ENCODE measurements at regions not wholly inside any gene's neighbourhood (a gene's known extent, or its start where the extent isn't known, plus 50 kb on each side); places are given as distances from the start of the nearest gene placed in this dataset.

- TF ChIP-seq ELF1 (CRISPR knock-in tag; IDR thresholded peaks at IDR 0.05) = no peak
- no peak for TF ChIP-seq ZNF234 (CRISPR knock-in tag; conservative IDR thresholded peaks at IDR 0.05)
- TF ChIP-seq TBL1XR1 (IDR thresholded peaks at IDR 0.05; ENCODE audit: borderline replicate concordance, low read length, partially characterized antibody) = no peak
Measured at GRCh38 chr2:204175552-204176271, 239.1 kb downstream of the ICOS start (continued).

GRCh38 chr2:204176306-204176705, 239.7 kb downstream of the ICOS start:
- H3K36me3 ChIP-seq (replicated peaks in 1 of 2; ENCODE audit: control insufficient read depth in 1 of 2, insufficient read depth in 2 of 2, low read length in 2 of 2) = no peaks in the 10 kb centered on the region
- no peak for DNase-seq (ENCODE audit: low spot score)
- ATAC-seq = no peak
- CTCF ChIA-PET (ENCODE audit: low intra/inter-chr PET ratio, low total read pairs) = interaction anchor here (0.8 kb wide), 1 partner anchor 68 kb away, joined by 3 read pairs; no protein-coding TSS in a partner anchor
- peaks cover 10% of the 10 kb centered on the region; the same call in 1 of the 2 replicates for H3K4me1 ChIP-seq (ENCODE audit: insufficient read depth, low read length)
- BruUV-seq (replicated peaks) = no TSS peak
- no peaks in the 10 kb centered on the region for H3K9me3 ChIP-seq (ENCODE audit: low read length)
- POLR2A ChIA-PET = no interaction called here
- 0 out of 5 replicates have a peak, but pooled peaks cover 0 to 3% of the 10 kb centered on the region in 2 experiments for H3K27me3 ChIP-seq (ENCODE audit: control insufficient read depth in 1 of 2, insufficient read depth in 2 of 2, low read length in 2 of 2)
- H3K79me2 ChIP-seq (ENCODE audit: insufficient read depth, low read length) = no peaks in the 10 kb centered on the region
- no peaks in the 10 kb centered on the region for H4K20me1 ChIP-seq (ENCODE audit: insufficient read depth, low read length)
- no peak overlapping the region for H3K27ac ChIP-seq (ENCODE audit: extremely low read length, insufficient read depth, low read length)
- no peak overlapping the region for H3K4me3 ChIP-seq (replicated peaks in 1 of 3; ENCODE audit: insufficient read depth in 1 of 3, low read depth in 2 of 3, low read length in 3 of 3)
- WGBS (ENCODE audit: low lambda C conversion rate) = 58% methylated on average over 1 of the region's 1 CpG
- no peak overlapping the region for H2AFZ ChIP-seq (ENCODE audit: low read length)
- intact Hi-C loops (cut with micrococcal nuclease; ENCODE audit: unreplicated experiment) (no loop called here), in situ Hi-C loops (cut with HindIII; ENCODE audit: extremely low pct_ligation_motif_present, low pct_unique_long_range_greater_than_20kb) (no loop called here)
- no peak overlapping the region for H3K4me2 ChIP-seq (ENCODE audit: low read depth, low read length)
- no peak overlapping the region for H3K9ac ChIP-seq (ENCODE audit: insufficient read depth, low read depth, low read length)
- FAIRE-seq = no peak
- TF ChIP-seq MBD4 (IDR thresholded peaks at IDR 0.05; ENCODE audit: borderline replicate concordance, low read length) (no peak), ZNF761 (CRISPR knock-in tag; conservative IDR thresholded peaks at IDR 0.05) (no peak), KDM3A (CRISPR knock-in tag; IDR thresholded peaks at IDR 0.05; ENCODE audit: low read depth) (no peak), ZNF142 (CRISPR knock-in tag; IDR thresholded peaks at IDR 0.05) (no peak), ZBTB26 (CRISPR knock-in tag; IDR thresholded peaks at IDR 0.05; ENCODE audit: borderline replicate concordance) (no peak), ZNF547 (CRISPR knock-in tag; IDR thresholded peaks at IDR 0.05) (no peak), ZBTB1 (CRISPR knock-in tag; IDR thresholded peaks at IDR 0.05; ENCODE audit: borderline replicate concordance) (no peak), MIER2 (CRISPR knock-in tag; IDR thresholded peaks at IDR 0.05) (no peak), CHD4 (IDR thresholded peaks at IDR 0.05; ENCODE audit: borderline replicate concordance, low read length) (no peak), ATF2 (CRISPR knock-in tag; IDR thresholded peaks at IDR 0.05) (no peak), WIZ (CRISPR knock-in tag; IDR thresholded peaks at IDR 0.05) (no peak), FOSL2 (CRISPR knock-in tag; IDR thresholded peaks at IDR 0.05) (no peak)
